Inferior parietal cortex (tissue), 1 donor: ENCODE measurements at regions not wholly inside any gene's neighbourhood (a gene's known extent, or its start where the extent isn't known, plus 50 kb on each side); places are given as distances from the start of the nearest gene placed in this dataset.
"Not testable (repeated sequence)": the region's sequence is repeated elsewhere in the genome, so short reads cannot be mapped to it uniquely, and the experiment has no call there.

Experiments used
- DNase-seq: peaks from one replicate; pipeline ENCODE4 v3.0.0-alpha.2; 2016; ENCODE audit errors: extremely low spot score

DNA sequence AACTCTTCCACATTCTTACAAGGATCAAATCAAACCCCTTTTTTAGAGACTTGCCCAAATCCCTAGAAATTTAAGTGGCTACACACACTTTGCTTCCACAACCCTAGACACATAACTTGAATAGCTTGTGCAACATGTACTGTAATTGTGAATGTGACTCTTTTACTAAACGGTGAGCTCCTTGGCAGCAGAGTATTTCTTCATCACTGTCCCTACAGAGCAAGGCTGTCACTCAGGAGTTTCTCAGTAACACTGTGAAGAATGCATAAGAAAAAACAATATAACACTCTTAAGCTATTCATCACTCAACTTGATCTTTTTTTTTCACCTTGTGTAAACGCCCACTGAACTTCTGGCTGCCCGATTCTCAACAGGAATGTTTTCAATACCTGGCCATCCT lies 53.8 kb upstream of the ADAMTS18 start:
- no peak for DNase-seq

DNA sequence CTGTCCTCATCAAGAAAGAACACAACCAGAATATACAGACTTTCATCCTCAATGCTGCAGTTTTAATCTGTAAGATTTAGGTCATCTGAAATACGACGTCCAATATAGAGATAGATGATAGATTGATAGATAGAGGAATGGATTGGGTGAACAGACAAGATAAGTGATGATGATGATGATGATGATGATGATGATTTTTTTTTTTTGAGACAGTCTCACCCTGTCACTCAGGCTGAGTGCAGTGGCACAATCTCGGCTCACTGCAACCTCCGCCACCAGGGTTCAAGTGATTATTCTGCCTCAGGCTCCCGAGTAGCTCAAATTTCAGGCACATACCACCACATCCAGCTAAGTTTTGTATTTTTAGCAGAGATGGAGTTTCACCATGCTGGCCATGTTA lies 56.3 kb upstream of the ADAMTS18 start:
- no peak for DNase-seq

DNA sequence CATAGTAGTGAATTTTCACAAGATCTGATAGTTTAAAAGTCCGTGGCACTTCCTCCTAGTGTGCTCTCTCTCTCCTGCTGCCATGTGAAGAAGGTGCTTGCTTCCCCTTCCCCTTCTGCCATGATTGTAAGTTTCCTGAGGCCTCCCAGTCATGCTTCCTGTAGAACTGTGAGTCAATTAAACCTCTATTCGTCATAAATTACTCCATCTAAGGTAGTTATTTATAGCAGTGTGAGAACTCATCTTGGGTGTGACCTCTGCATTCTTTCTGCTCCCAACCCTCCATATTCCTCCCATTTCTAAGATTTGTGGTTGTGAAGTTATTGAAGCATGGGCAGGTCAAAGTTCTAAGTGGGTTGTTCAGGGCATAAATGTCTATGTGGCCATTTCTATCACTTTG lies 62.1 kb upstream of the ADAMTS18 start:
- no peak for DNase-seq

DNA sequence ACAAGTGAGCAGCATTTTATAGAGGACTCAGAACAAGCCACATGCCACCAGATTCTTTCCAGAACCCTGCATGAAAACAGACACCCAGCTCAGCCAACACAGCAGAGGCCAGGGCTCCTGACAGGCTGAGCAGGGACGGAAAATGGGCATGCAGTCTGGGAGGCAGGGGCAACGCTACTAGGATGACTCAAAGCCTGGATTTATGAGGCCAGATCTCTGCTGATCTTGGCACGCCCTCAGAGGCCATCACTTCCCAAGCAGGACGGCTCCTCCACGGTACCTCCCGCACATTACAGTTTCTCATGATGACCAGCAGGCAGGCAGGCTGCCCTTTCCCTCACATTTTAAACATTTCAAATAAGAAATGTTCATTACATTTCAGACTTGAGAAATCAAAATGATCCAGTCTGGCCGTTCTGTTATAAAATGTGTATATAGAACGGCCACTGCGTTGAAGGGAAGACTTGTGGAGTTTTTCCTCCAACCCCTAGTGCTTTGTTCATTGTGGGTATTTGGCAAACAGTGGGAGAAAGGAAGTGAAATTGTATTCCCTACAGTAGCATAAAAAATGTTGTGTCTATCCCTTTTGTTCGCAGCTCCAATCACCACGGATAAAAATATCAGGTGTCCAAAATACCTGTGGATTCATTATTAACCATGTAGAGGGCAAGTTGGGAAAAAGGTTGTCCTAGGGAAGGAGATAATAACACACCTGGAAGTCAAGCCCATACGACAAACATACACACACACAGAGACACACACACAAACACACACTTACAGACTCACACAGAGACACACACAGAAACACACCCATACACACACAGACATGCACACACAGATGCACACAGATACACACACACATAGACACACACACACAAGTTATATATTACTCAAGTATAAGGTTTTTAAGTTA lies 64.8 kb upstream of the ADAMTS18 start:
- no peak for DNase-seq

DNA sequence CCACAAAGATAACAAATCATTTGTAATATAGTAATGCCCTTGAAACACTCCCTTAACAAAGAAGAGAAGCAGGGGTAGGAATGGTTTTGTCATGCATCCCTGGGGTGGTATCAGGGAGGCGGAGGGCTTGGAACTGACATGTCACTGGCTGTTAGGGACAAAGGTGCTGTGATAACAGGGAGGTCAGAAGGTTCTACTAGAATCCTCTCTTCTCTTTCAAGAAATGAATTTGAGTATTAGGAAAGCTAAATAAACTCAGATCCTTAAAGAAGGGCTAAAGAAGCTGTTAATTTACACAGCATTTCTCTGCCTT lies 65.4 kb upstream of the ADAMTS18 start:
- DNase-seq: no peak

DNA sequence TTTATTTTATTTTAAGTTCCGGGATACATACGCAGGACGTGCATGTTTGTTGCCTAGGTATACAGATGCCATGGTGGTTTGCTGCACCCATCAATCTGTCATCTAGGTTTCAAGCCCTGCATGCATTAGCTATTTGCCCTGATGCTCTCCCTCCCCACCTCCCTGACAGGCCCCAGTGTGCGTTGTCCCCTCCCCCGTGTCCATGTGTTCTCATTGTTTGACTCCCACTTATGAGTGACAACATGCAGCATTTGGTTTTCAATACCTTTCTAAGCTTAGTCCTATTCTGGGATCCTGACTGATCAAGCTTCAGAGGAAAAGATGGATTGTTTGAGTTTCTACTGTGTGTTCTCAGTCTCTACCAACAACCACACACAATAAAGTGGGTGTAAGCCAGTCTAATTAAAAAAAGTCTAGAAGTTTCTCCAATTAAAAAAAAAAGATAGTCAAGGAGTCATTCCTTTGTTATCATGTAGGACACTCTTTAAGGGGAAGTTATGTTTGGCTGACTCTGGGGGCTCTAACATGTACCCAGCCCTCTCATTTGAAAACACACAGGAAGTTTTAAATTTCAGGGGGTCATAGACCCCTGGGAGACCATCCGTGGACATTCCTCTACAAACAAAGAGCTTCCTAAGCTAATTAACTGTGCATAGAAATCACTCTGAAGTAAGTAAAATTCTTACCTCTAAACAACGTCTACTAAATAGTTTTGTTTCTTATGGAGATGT lies 66.3 kb upstream of the ADAMTS18 start:
- DNase-seq: no peak

DNA sequence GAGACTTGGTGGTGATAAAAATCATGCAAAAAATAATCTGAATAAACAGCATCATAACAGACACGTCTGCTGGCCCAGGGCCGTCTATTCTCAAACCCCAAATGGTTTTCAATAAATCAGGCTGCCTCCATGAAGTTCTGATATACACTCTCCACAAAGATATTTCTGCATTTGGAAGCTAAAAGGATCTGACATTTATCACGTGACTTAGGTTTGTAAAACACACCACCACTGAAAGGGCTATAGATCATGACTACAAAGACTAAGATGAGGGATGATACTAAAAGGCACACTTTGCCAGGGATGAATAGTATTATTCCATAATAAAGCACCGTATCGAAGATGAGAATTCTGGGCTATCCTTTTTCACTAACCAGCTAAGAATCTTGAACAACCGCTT lies 67.6 kb upstream of the ADAMTS18 start:
- no peak for DNase-seq

DNA sequence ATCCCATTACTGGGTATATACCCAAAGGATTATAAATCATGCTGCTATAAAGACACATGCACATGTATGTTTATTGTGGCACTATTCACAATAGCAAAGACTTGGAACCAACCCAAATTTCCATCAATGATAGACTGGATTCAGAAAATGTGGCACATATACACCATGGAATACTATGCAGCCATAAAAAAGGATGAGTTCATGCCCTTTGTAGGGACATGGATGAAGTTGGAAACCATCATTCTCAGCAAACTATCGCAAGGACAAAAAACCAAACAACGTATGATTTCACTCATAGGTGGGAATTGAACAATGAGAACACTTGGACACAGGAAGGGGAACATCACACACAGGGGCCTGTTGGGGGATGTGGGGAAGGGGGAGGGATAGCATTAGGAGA lies 71.7 kb upstream of the ADAMTS18 start:
- DNase-seq: not testable (repeated sequence)

DNA sequence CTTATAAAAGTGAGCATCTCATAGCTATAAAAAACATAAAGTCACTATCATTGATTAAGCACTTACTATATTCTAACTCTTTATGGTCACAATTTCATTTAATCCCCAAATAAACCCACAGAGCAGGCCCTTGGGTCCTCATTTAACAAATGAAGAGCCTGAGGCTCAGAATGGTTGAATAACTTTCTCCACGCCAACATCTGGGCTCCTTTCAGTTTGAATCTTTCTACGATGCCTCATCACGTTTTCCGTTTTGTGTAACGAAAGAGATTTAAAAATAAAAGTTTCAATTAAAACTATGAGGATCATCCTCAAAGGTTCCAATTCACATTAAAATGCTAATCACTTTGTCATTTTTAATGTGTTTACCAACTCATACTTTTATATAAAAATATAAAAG lies 74.2 kb upstream of the ADAMTS18 start:
- DNase-seq: no peak

DNA sequence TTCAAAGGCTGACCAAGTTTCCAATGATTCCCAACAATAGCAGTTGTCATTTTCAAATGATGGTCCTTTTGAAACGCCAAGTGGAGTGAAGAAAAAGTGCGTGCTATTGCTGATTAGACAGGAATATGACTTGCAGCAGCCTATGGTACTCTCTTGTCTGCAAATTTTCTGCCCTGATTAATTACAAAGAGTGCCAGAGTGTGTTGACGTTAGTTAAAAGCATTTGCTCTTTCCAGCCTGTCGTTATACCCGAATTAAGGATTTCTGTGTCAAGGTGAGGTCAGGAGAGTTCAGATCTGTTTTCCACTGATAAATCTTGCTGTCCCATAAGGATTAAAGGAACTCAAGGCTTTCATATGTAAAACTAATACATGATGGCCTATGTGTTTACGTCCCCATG lies 75.0 kb upstream of the ADAMTS18 start:
- DNase-seq: no peak

DNA sequence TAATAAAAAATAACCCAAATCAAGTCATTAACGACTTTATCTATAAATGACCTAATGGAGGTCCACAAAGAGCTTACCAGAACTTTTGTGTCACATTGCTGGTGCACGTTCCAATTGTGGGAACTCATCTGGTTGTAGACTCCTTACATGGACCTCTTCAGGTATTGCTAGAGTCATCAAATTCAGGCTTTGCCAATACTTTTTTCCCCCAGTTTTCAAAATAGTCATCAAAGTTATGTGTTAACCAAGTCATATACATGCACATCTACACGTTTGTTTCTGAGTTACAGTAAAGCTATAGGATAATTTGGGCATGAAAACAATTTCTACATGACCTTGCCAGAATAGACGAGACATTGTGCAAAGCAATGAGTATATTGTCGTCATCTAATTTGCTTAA lies 76.2 kb upstream of the ADAMTS18 start:
- DNase-seq: no peak

DNA sequence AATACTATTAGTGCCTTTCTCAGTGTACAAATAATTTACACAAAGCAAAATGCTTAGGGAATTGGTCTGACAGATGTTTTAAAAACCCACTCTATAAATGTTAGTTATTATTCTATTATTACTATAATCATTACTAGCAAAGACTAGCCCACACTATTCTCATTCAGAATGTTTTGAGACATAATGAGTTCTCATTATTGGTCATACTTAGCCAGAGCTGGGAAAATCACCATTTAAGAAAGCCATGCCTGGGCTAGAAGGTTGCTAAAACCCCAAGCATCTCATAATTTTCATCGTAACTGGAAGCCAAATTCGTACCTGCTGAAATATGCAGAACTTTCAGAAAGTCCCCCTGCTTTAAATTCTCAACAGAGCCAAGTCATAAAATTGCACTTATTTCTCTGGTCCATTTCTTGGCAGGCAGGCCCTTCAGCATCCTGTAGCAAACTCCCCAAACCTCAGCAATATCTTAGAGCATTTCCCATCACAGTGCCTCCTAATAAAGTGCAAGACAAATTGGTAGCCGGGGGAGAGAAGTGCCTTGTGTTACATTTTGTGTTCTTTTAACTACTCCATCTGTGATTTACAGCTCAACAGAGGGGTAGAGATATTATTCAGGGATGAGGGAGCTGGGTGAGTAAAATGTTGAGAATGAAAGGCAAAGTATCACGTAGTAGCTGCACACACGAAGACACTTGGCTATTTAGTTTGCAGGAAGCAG lies 79.8 kb upstream of the ADAMTS18 start:
- DNase-seq: no peak

DNA sequence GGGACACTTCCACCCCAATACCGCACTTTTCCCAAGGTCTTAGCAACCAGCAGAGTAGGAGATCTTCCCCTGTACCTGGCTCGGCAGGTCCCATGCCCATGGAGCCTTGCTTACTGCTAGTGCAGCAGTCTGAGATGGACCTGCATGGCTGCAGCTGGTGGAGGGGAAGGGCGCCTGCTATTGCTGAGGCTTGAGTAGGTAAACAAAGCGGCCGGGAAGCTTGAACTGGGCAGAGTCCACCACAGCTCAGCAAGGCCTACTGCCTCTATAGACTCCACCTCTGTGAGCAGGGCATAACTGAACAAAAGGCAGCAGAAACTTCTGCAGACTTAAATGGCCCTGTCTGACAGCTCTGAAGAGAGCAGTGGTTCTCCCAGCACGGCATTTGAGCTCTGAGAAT lies 90.4 kb upstream of the ADAMTS18 start:
- DNase-seq: not testable (repeated sequence)

DNA sequence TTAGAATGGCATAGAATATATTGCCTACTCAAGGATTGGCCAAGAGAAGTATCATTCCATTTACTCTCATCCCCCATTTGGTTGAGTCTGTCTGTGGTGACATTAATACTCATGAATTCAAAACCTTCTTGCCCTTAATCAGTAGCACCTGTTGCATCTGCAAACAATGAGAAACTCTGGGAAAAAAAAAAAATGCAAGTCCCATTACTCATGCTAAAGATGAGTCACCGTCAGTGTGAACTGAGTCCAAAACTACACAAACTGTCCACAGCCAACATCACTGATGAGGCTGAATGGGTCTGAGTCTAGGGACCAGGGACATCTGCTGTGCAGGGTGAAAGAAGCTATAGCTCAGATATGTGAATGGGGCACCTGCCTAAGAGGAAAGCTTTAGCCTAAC lies 96.9 kb upstream of the ADAMTS18 start:
- no peak for DNase-seq

DNA sequence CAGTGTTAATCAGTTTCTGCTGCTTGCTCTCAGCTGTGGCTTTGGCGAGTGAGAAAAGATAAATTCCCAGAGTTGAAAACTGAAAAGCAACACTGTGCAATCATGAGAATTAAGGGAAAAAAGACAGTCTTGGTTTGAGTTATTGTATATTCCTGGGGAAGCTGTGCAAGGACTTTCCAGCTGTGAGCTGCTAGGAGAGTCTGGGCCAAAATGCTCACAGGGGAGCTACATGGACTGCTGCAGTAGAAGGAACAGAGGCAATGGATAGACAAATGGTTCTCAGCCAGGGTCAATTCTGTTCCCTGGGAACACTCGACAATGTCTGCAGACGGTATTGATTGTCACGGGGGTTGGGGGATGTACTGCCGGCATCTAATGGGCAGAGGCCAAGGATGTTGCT lies 102.0 kb upstream of the ADAMTS18 start:
- no peak for DNase-seq

DNA sequence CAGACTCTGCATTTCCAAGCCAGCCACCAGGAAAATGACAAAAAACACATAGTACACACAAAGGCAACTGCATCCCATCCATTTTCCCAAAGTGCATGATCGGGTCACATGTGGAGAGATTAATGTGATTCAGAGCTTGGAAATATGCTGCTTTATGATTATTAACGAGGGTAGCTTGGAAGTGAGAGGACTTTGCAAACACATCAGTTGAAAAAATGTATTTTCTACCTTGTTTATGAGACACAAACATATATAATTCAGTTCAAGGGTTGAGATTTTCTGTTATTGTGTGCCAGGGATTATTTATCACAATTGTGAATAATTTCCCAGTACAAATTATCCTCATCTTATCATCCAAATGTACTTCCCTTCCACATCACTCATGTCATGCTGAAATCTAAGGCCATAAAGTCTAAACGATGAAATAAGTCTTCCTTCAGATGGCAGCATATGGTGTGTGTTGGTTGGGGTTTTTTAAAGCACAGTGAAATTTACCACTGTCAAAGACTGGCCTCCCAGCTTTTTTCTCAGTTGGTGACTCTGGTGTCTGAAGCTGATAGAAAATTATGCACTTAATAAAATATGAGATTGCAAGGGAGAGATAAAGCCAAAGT lies 104.7 kb upstream of the ADAMTS18 start:
- no peak for DNase-seq

DNA sequence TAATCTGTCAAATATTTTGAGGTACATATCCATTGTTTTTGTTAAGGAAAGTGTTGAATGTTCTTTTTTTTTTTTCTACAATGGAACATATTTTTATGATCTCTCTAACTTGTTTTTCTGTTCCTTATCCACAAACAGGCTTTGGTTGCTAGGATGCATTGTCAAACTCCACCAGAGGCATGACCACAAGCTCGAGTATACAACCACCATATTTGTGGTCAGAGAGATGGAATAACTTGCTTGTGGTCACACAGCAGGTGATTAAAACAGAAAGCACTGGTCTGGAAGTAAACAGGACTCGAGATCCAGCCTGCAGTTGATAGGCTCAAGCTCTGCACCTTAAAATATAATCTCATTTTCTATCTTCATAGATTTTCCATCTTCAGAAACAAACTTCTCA lies 105.8 kb upstream of the ADAMTS18 start:
- no peak for DNase-seq

DNA sequence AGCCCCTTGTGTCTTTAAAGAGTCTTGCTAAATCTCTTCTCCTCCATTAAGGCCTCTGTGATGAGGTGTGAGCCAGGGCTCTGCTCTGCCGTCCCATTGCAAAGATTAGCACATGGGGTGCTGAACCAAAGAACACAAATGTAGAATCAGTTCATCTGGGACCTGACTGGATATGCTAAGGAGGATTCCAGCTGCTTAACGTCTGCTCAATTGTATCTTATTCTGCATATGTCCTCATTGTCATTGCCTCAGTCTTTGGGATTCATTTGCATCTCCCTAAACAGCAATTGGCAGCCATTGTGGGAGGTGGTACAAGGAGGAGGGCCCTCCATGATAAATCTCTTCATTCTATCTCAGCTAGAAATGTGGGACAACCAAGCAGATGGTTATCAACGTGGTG lies 106.3 kb upstream of the ADAMTS18 start:
- no peak for DNase-seq

DNA sequence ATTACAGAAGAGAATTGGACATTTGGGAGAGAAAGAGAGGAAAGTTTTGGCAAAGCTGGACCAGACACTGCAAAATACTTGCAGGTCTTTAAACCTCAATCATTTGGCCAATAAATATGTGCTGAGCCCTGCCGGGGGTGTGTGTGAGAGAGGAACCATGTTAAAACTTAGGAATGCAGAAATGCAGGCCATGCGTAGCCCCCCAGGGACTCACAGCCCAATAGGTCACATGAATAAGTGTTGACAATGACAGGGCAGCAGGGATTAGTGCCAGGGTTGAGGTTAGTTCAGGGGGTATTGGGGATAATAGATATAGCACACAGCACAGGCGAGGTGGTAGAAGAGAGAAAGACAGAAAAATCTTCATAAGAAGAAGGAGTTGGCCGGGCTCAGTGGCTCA lies 113.3 kb upstream of the ADAMTS18 start:
- no peak for DNase-seq

DNA sequence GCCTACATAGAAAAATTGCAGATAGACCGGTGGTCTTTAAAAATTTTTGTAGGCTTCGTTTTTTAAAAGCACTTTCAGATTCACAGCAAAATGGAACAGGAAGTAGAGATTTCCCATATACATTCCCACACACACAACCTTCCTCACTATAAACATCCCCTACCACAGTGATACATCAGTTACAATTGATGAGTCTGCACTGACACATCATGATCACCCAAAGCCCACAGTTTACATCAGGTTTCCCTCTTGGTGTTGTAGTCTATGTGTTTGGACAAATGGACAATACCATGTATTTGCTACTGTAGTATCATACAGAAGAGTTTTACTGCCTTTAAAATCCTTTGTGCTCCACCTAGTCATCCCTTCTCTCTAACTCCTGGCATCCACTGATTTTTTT lies 113.9 kb upstream of the ADAMTS18 start:
- DNase-seq: no peak

DNA sequence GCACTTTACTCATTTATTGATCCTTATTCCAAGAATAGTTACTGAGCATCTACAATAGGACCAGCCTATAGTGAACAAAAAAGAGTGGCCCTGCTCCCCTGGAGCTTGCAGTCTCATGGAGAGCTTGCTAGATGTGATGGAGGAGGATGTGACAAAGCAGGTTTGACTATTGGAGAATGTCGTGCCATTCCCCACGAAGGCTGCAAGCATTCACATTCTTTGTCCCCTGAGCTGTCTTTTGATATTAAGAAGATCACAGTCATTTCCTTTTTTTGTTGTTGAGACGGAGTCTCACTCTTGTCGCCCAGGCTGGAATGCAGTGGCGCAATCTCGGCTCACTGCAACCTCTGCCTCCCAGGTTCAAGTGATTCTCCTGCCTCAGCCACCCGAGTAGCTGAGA lies 115.0 kb upstream of the ADAMTS18 start:
- DNase-seq: no peak

DNA sequence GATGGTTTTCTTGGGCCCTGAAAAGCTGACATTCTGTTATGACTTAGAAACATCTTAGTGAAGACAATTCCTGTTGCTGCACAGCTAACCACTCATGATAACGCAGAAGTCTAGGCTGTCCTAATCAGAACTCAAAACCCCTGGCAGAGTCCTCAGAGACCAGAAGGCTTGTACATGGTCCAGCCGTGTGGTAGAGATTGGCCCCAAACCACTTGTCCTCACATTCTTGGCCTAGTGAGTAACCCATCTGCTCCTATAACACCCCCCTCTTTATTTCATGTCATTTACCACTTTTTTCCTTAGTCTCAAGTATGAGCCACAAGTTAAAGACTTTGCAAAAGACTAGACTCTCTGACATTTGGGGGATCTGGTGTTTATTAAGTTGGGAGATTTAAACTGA lies 116.5 kb upstream of the ADAMTS18 start:
- DNase-seq: no peak
